ENCODE measurements at regions not wholly inside any gene's neighbourhood (a gene's known extent, or its start where the extent isn't known, plus 50 kb on each side); places are given as distances from the start of the nearest gene placed in this dataset.

GRCh38 chr6:126475449-126475848 is 135.5 kb downstream of the CENPW start:
- ATAC-seq (replicated peaks in 1 of 4), result no peak
- Mint-ChIP-seq H3K36me3 (no peaks in the 10 kb centered on the region), H3K4me3 (no peak overlapping the region), H3K4me1 (no peaks in the 10 kb centered on the region), H3K27me3 (peaks cover 0 to 3% of the 10 kb centered on the region in 2 donors), H3K27ac (no peak overlapping the region), H3K9me3 (peaks cover 0 to 6% (median 0%) of the 10 kb centered on the region in 3 donors)
- no peaks in the 10 kb centered on the region for H3K9me3 ChIP-seq
- H3K27me3 ChIP-seq (replicated peaks in 1 of 2; ENCODE audit: control insufficient read depth in 2 of 2, extremely low read depth in 1 of 2, insufficient read depth in 2 of 2, low read length in 1 of 2), result no peaks in the 10 kb centered on the region
- no peak overlapping the region for H3K4me3 ChIP-seq (ENCODE audit: control insufficient read depth in 1 of 2, extremely low read depth in 1 of 2, low read length in 1 of 2)
- H3K27ac ChIP-seq (ENCODE audit: low read length), result no peak overlapping the region
- no peaks in the 10 kb centered on the region for H3K4me1 ChIP-seq (ENCODE audit: control insufficient read depth in 1 of 2, extremely low read depth in 1 of 2, insufficient read depth in 2 of 2, low read length in 2 of 2)
- no peak for DNase-seq
- ChIA-PET CTCF (interaction anchor here in 1 of 2 donors (0.6 kb wide), 1 partner anchor 16 kb away, joined by 7 read pairs; no protein-coding TSS in a partner anchor), POLR2A (no interaction called here)
- no peaks in the 10 kb centered on the region for H3K36me3 ChIP-seq (ENCODE audit: control insufficient read depth in 2 of 2, extremely low read depth in 1 of 2, insufficient read depth in 1 of 2, low read length in 1 of 2)

- WGBS (ENCODE audit: insufficient coverage), result no CpG with 5 or more reads among the region's 1 CpG
- H3K4me1 Mint-ChIP-seq, result no peaks in the 10 kb centered on the region
- H3K4me3 Mint-ChIP-seq, result no peak overlapping the region
- no peaks in the 10 kb centered on the region for H3K36me3 ChIP-seq (ENCODE audit: control insufficient read depth in 2 of 2, extremely low read depth in 1 of 2, insufficient read depth in 1 of 2, low read length in 1 of 2)
- no peaks in the 10 kb centered on the region for H3K9me3 ChIP-seq
- no peaks in the 10 kb centered on the region for H3K9me3 Mint-ChIP-seq
- no peak overlapping the region for H3K27ac ChIP-seq (ENCODE audit: low read length)
- H3K4me3 ChIP-seq (ENCODE audit: control insufficient read depth in 1 of 2, extremely low read depth in 1 of 2, low read length in 1 of 2), result no peak overlapping the region
- peaks cover 0 to 3% of the 10 kb centered on the region in 2 donors for H3K27me3 Mint-ChIP-seq
- H3K27ac Mint-ChIP-seq, result no peak overlapping the region
- no peak for DNase-seq
- no peaks in the 10 kb centered on the region for H3K4me1 ChIP-seq (ENCODE audit: control insufficient read depth in 1 of 2, extremely low read depth in 1 of 2, insufficient read depth in 2 of 2, low read length in 2 of 2)
- CTCF ChIA-PET, result interaction anchor here in 1 of 2 donors (0.7 kb wide), 1 partner anchor 556 kb away, joined by 3 read pairs; no protein-coding TSS in a partner anchor
- H3K27me3 ChIP-seq (replicated peaks in 1 of 2; ENCODE audit: control insufficient read depth in 2 of 2, extremely low read depth in 1 of 2, insufficient read depth in 2 of 2, low read length in 1 of 2), result no peaks in the 10 kb centered on the region
- no peak for ATAC-seq (replicated peaks in 1 of 4)
- H3K36me3 Mint-ChIP-seq, result no peaks in the 10 kb centered on the region
- POLR2A ChIA-PET, result interaction anchor here in 1 of 2 donors (0.7 kb wide), 1 partner anchor 17 kb away, joined by 3 read pairs; no protein-coding TSS in a partner anchor
Observed at GRCh38 chr6:126477678-126478077, 137.8 kb downstream of the CENPW start.

- no peaks in the 10 kb centered on the region for H3K36me3 Mint-ChIP-seq
Observed at GRCh38 chr6:126480268-126480667, 140.4 kb downstream of the CENPW start.

GRCh38 chr6:126481319-126481718 is 141.4 kb downstream of the CENPW start:
- no peak overlapping the region for H3K4me3 Mint-ChIP-seq
- CTCF ChIA-PET, result no interaction called here
- WGBS (ENCODE audit: insufficient coverage), result no CpG with 5 or more reads among the region's 1 CpG

More at GRCh38 chr6:126480268-126480667, 140.4 kb downstream of the CENPW start:
- Histone ChIP-seq H3K4me3 (ENCODE audit: control insufficient read depth in 1 of 2, extremely low read depth in 1 of 2, low read length in 1 of 2) (no peak overlapping the region), H3K9me3 (no peaks in the 10 kb centered on the region), H3K4me1 (ENCODE audit: control insufficient read depth in 1 of 2, extremely low read depth in 1 of 2, insufficient read depth in 2 of 2, low read length in 2 of 2) (no peaks in the 10 kb centered on the region), H3K27me3 (replicated peaks in 1 of 2; ENCODE audit: control insufficient read depth in 2 of 2, extremely low read depth in 1 of 2, insufficient read depth in 2 of 2, low read length in 1 of 2) (no peaks in the 10 kb centered on the region), H3K27ac (ENCODE audit: low read length) (no peak overlapping the region), H3K36me3 (ENCODE audit: control insufficient read depth in 2 of 2, extremely low read depth in 1 of 2, insufficient read depth in 1 of 2, low read length in 1 of 2) (no peaks in the 10 kb centered on the region)
- POLR2A ChIA-PET, result no interaction called here
- Mint-ChIP-seq H3K27me3 (peaks cover 0 to 3% of the 10 kb centered on the region in 2 donors), H3K4me3 (no peak overlapping the region), H3K27ac (no peak overlapping the region), H3K4me1 (no peaks in the 10 kb centered on the region), H3K9me3 (no peaks in the 10 kb centered on the region)
- CTCF ChIA-PET, result no interaction called here
- WGBS (ENCODE audit: insufficient coverage), result no CpG with 5 or more reads among the region's 2 CpGs
- DNase-seq (no peak), ATAC-seq (replicated peaks in 1 of 4) (no peak)

GRCh38 chr6:126504792-126505191 is 164.9 kb downstream of the CENPW start:
- H3K27me3 ChIP-seq (replicated peaks in 1 of 2; ENCODE audit: control insufficient read depth in 2 of 2, extremely low read depth in 1 of 2, insufficient read depth in 2 of 2, low read length in 1 of 2), result no peaks in the 10 kb centered on the region
- 100% methylated on average over 4 of the region's 9 CpGs for WGBS (ENCODE audit: insufficient coverage)
- H3K4me3 Mint-ChIP-seq, result no peak overlapping the region
- ChIA-PET POLR2A (no interaction called here), CTCF (no interaction called here)
- peaks cover 0 to 6% (median 0%) of the 10 kb centered on the region in 3 donors for H3K9me3 Mint-ChIP-seq
- H3K27ac ChIP-seq (ENCODE audit: low read length), result no peak overlapping the region
- no peak for DNase-seq
- no peaks in the 10 kb centered on the region for H3K4me1 ChIP-seq (ENCODE audit: control insufficient read depth in 1 of 2, extremely low read depth in 1 of 2, insufficient read depth in 2 of 2, low read length in 2 of 2)
- H3K27ac Mint-ChIP-seq, result no peak overlapping the region
- no peaks in the 10 kb centered on the region for H3K9me3 ChIP-seq
- H3K36me3 ChIP-seq (ENCODE audit: control insufficient read depth in 2 of 2, extremely low read depth in 1 of 2, insufficient read depth in 1 of 2, low read length in 1 of 2), result no peaks in the 10 kb centered on the region
- no peak for ATAC-seq (replicated peaks in 1 of 4)
- no peaks in the 10 kb centered on the region for H3K4me1 Mint-ChIP-seq
- no peaks in the 10 kb centered on the region for H3K27me3 Mint-ChIP-seq
- no peak overlapping the region for H3K4me3 ChIP-seq (ENCODE audit: control insufficient read depth in 1 of 2, extremely low read depth in 1 of 2, low read length in 1 of 2)
- H3K36me3 Mint-ChIP-seq, result no peaks in the 10 kb centered on the region

More at GRCh38 chr6:126481319-126481718, 141.4 kb downstream of the CENPW start:
- Histone ChIP-seq H3K4me3 (ENCODE audit: control insufficient read depth in 1 of 2, extremely low read depth in 1 of 2, low read length in 1 of 2) (no peak overlapping the region), H3K4me1 (ENCODE audit: control insufficient read depth in 1 of 2, extremely low read depth in 1 of 2, insufficient read depth in 2 of 2, low read length in 2 of 2) (no peaks in the 10 kb centered on the region), H3K27ac (ENCODE audit: low read length) (no peak overlapping the region), H3K27me3 (replicated peaks in 1 of 2; ENCODE audit: control insufficient read depth in 2 of 2, extremely low read depth in 1 of 2, insufficient read depth in 2 of 2, low read length in 1 of 2) (no peaks in the 10 kb centered on the region), H3K36me3 (ENCODE audit: control insufficient read depth in 2 of 2, extremely low read depth in 1 of 2, insufficient read depth in 1 of 2, low read length in 1 of 2) (no peaks in the 10 kb centered on the region), H3K9me3 (no peaks in the 10 kb centered on the region)
- Mint-ChIP-seq H3K9me3 (no peaks in the 10 kb centered on the region), H3K27me3 (peaks cover 0 to 3% of the 10 kb centered on the region in 2 donors), H3K36me3 (no peaks in the 10 kb centered on the region), H3K4me1 (no peaks in the 10 kb centered on the region), H3K27ac (no peak overlapping the region)
- ATAC-seq (replicated peaks in 1 of 4) (no peak), DNase-seq (no peak)
- POLR2A ChIA-PET, result no interaction called here

- H3K4me3 Mint-ChIP-seq, result no peak overlapping the region
- Histone ChIP-seq H3K27ac (ENCODE audit: low read length) (no peak overlapping the region), H3K4me1 (ENCODE audit: control insufficient read depth in 1 of 2, extremely low read depth in 1 of 2, insufficient read depth in 2 of 2, low read length in 2 of 2) (no peaks in the 10 kb centered on the region), H3K27me3 (replicated peaks in 1 of 2; ENCODE audit: control insufficient read depth in 2 of 2, extremely low read depth in 1 of 2, insufficient read depth in 2 of 2, low read length in 1 of 2) (no peaks in the 10 kb centered on the region), H3K4me3 (ENCODE audit: control insufficient read depth in 1 of 2, extremely low read depth in 1 of 2, low read length in 1 of 2) (no peak overlapping the region), H3K9me3 (no peaks in the 10 kb centered on the region), H3K36me3 (ENCODE audit: control insufficient read depth in 2 of 2, extremely low read depth in 1 of 2, insufficient read depth in 1 of 2, low read length in 1 of 2) (no peaks in the 10 kb centered on the region)
- WGBS (ENCODE audit: insufficient coverage), result no CpG with 5 or more reads among the region's 1 CpG
- ATAC-seq (replicated peaks in 1 of 4) (no peak), DNase-seq (no peak)
- peaks cover 0 to 3% (median 3%) of the 10 kb centered on the region in 3 donors for H3K9me3 Mint-ChIP-seq
- H3K27ac Mint-ChIP-seq, result no peak overlapping the region
- H3K4me1 Mint-ChIP-seq, result no peaks in the 10 kb centered on the region
- POLR2A ChIA-PET, result no interaction called here
- H3K27me3 Mint-ChIP-seq, result no peaks in the 10 kb centered on the region
- CTCF ChIA-PET, result no interaction called here
- no peaks in the 10 kb centered on the region for H3K36me3 Mint-ChIP-seq
Observed at GRCh38 chr6:126513198-126513597, 173.3 kb downstream of the CENPW start.

GRCh38 chr6:126516411-126516810 is 176.5 kb downstream of the CENPW start:
- no peak for DNase-seq
- Histone ChIP-seq H3K4me3 (ENCODE audit: control insufficient read depth in 1 of 2, extremely low read depth in 1 of 2, low read length in 1 of 2) (no peak overlapping the region), H3K27me3 (replicated peaks in 1 of 2; ENCODE audit: control insufficient read depth in 2 of 2, extremely low read depth in 1 of 2, insufficient read depth in 2 of 2, low read length in 1 of 2) (no peaks in the 10 kb centered on the region), H3K9me3 (no peaks in the 10 kb centered on the region), H3K27ac (ENCODE audit: low read length) (no peak overlapping the region), H3K36me3 (ENCODE audit: control insufficient read depth in 2 of 2, extremely low read depth in 1 of 2, insufficient read depth in 1 of 2, low read length in 1 of 2) (no peaks in the 10 kb centered on the region), H3K4me1 (ENCODE audit: control insufficient read depth in 1 of 2, extremely low read depth in 1 of 2, insufficient read depth in 2 of 2, low read length in 2 of 2) (no peaks in the 10 kb centered on the region)
- no peaks in the 10 kb centered on the region for H3K4me1 Mint-ChIP-seq
- no peaks in the 10 kb centered on the region for H3K27me3 Mint-ChIP-seq
- CTCF ChIA-PET, result no interaction called here
- peaks cover 0 to 13% (median 5%) of the 10 kb centered on the region in 3 donors for H3K9me3 Mint-ChIP-seq
- H3K27ac Mint-ChIP-seq, result no peak overlapping the region
- 100% methylated on average over 1 of the region's 1 CpG for WGBS (ENCODE audit: insufficient coverage)
- no peak overlapping the region for H3K4me3 Mint-ChIP-seq
- POLR2A ChIA-PET, result no interaction called here
- no peak for ATAC-seq (replicated peaks in 1 of 4)
- H3K36me3 Mint-ChIP-seq, result no peaks in the 10 kb centered on the region
